GM12873 (cell line): ENCODE measurements at regions not wholly inside any gene's neighbourhood (a gene's known extent, or its start where the extent isn't known, plus 50 kb on each side); places are given as distances from the start of the nearest gene placed in this dataset.

Source experiments
- TF ChIP-seq, protein P1 (sequence below): IDR thresholded peaks from 2 replicates; pipeline ENCODE4 v1.5.1; 2012; ENCODE audit warnings: low read depth, mild to moderate bottlenecking, moderate library complexity, low read length, control low read depth; ENCODE audit not compliant: insufficient read depth; ENCODE audit errors: missing control alignments

- TF ChIP-seq, protein P1, sequence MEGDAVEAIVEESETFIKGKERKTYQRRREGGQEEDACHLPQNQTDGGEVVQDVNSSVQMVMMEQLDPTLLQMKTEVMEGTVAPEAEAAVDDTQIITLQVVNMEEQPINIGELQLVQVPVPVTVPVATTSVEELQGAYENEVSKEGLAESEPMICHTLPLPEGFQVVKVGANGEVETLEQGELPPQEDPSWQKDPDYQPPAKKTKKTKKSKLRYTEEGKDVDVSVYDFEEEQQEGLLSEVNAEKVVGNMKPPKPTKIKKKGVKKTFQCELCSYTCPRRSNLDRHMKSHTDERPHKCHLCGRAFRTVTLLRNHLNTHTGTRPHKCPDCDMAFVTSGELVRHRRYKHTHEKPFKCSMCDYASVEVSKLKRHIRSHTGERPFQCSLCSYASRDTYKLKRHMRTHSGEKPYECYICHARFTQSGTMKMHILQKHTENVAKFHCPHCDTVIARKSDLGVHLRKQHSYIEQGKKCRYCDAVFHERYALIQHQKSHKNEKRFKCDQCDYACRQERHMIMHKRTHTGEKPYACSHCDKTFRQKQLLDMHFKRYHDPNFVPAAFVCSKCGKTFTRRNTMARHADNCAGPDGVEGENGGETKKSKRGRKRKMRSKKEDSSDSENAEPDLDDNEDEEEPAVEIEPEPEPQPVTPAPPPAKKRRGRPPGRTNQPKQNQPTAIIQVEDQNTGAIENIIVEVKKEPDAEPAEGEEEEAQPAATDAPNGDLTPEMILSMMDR = no peak
Observed at GRCh38 chr12:24233519-24234246, 284.2 kb upstream of the SOX5 start.

GRCh38 chr12:24232531-24232930, 283.1 kb upstream of the SOX5 start:
- TF ChIP-seq, protein P1 = no peak

DNA sequence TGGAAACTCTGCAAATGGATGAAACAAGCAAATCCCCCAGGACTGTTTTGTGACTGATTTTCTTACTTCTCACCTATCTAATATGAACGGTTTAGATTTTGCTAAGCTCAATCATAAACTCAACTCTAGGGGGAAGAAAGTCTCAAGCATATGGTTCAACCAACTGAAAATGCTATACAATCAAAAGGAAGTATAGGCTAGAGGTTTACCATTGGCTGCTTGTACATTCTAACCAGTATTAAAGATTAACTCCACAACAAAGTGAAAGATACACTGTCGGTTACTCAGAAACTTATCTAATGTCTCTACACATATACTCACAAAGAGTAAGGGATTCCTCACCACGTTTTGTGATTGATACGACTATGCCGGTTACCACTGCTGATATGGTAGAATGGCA, 281.8 kb upstream of the SOX5 start:
- TF ChIP-seq, protein P1 = no peak

- TF ChIP-seq, protein P1 = no peak
Observed at GRCh38 chr12:24230061-24230701, 280.7 kb upstream of the SOX5 start.

DNA sequence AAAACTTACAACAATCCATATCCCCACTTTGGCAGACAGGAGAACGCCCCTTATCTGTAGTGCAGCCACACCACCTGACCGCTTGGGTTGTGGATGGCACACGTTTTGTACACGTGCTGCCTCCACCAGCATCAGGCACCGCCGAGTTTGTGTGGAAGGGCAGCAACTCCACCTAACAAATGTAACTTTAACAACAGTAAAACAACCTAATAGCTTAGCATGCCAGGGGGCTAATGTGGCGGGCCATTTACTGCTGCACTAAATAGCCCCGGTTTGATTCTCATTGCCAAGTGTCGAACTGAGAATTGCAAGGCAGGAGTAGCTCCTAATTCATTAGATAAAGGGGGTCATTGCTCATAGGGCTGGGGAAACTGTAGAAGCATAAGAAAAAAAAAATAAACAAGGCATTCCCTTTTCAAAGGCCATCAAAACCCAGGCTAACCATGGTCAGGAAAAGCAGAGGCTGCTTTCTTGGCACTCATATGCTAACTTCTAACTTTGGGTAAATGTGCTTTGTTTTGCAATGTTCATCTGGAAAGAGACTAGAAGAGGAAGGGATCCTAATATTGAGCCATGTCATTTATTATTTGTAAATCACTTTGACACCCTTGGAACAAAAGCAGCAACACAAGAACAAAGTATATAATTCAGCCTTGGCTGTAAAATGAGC, 279.7 kb upstream of the SOX5 start:
- TF ChIP-seq, protein P1 = no peak

DNA sequence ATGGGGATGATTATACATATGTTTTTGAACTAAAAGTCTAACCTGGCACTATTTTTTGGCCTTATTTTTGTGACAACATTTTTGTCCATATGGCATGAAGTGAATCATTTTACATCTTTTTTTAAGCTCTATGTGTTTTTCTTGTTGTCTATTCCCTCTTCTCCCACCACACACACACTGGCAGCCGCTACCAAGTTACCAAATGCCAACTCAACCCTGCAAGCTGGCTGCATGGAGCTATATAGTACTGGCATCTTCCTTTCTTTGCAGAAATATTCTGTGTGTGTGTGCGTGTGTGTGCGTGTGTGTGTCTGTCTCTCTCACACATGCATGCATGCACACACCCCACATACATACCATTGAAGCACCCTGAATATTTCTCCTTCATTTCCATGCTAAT, 278.9 kb upstream of the SOX5 start:
- TF ChIP-seq, protein P1 = no peak

GRCh38 chr12:24227551-24227950, 278.1 kb upstream of the SOX5 start:
- TF ChIP-seq, protein P1 = no peak
